Mesenchymal stem cell (in vitro differentiated cells and primary cell): ENCODE measurements at regions not wholly inside any gene's neighbourhood (a gene's known extent, or its start where the extent isn't known, plus 50 kb on each side); places are given as distances from the start of the nearest gene placed in this dataset.

ENCODE experiments used
- DNase-seq: peaks from one replicate; pipeline ENCODE4 v3.0.0-alpha.2; 2013
- H2AFZ ChIP-seq: one replicate; pipeline ENCODE4 v1.6.1; 2013; ENCODE audit warnings: low read depth, mild to moderate bottlenecking, control low read depth, inconsistent platforms, low read length, moderate library complexity
- H2AK5ac ChIP-seq: 2 replicates; pipeline ENCODE4 v1.6.1; 2013; ENCODE audit warnings: low read length, moderate library complexity, mild to moderate bottlenecking, inconsistent platforms; ENCODE audit not compliant: severe bottlenecking
- H2BK120ac ChIP-seq: one replicate; pipeline ENCODE4 v1.6.1; 2013; ENCODE audit warnings: low read depth, mild to moderate bottlenecking, inconsistent platforms, low read length, moderate library complexity
- H2BK12ac ChIP-seq, 2 experiments: one replicate each; pipeline ENCODE4 v1.6.1; 2013; ENCODE audit warnings: inconsistent platforms in 2 of 2, low read length in 2 of 2, mild to moderate bottlenecking in 2 of 2, moderate library complexity in 2 of 2, control low read depth in 1 of 2
- H2BK15ac ChIP-seq: one replicate; pipeline ENCODE4 v1.6.1; 2013; ENCODE audit warnings: mild to moderate bottlenecking, low read depth, inconsistent platforms; ENCODE audit not compliant: poor library complexity, severe bottlenecking
- H2BK5ac ChIP-seq: 2 replicates; pipeline ENCODE4 v1.6.1; 2013; ENCODE audit warnings: low read depth, mild to moderate bottlenecking, low read length, control low read depth, inconsistent platforms; ENCODE audit not compliant: poor library complexity, severe bottlenecking
- H3K14ac ChIP-seq, 2 experiments: one replicate each; pipeline ENCODE4 v1.6.1; 2013; ENCODE audit warnings: inconsistent platforms in 2 of 2, low read length in 2 of 2, control low read depth in 1 of 2, mild to moderate bottlenecking in 1 of 2, moderate library complexity in 1 of 2
- H3K18ac ChIP-seq, 2 experiments: one replicate each; pipeline ENCODE4 v1.6.1; 2013; ENCODE audit warnings: inconsistent platforms in 2 of 2, low read length in 2 of 2, control low read depth in 1 of 2, low read depth in 1 of 2, mild to moderate bottlenecking in 1 of 2
- H3K23ac ChIP-seq, 2 experiments: one replicate each; pipeline ENCODE4 v1.6.1; 2013; ENCODE audit warnings: inconsistent platforms in 2 of 2, low read length in 2 of 2, mild to moderate bottlenecking in 2 of 2, moderate library complexity in 2 of 2, control low read depth in 1 of 2
- H3K27ac ChIP-seq: 2 replicates; pipeline ENCODE4 v1.5.1; 2013; ENCODE audit warnings: mild to moderate bottlenecking, moderate library complexity, low read length, control low read depth, inconsistent platforms; ENCODE audit not compliant: poor library complexity, severe bottlenecking
- H3K27me3 ChIP-seq, 2 experiments: 2 replicates each; pipeline versions ENCODE4 v1.6.1 to v1.7.0; 2013; ENCODE audit warnings: low read length in 2 of 2, mild to moderate bottlenecking in 2 of 2, moderate library complexity in 2 of 2, control low read depth in 1 of 2, inconsistent platforms in 1 of 2; ENCODE audit not compliant: control insufficient read depth in 1 of 2, insufficient read depth in 1 of 2
- H3K36me3 ChIP-seq, 2 experiments: 2 replicates each; pipeline versions ENCODE4 v1.6.1 to v1.7.0; 2013; ENCODE audit warnings: low read length in 2 of 2, control low read depth in 1 of 2, inconsistent platforms in 1 of 2, low read depth in 1 of 2, mild to moderate bottlenecking in 1 of 2; ENCODE audit not compliant: insufficient read depth in 2 of 2, control insufficient read depth in 1 of 2
- H3K4ac ChIP-seq, 2 experiments: one replicate each; pipeline ENCODE4 v1.6.1; 2013; ENCODE audit warnings: inconsistent platforms in 2 of 2, low read length in 2 of 2, mild to moderate bottlenecking in 2 of 2, moderate library complexity in 2 of 2, control low read depth in 1 of 2, low read depth in 1 of 2
- H3K4me1 ChIP-seq: 2 replicates; pipeline ENCODE4 v1.6.1; 2013; ENCODE audit warnings: low read depth, low read length, control low read depth; ENCODE audit not compliant: control insufficient read depth, insufficient read depth
- H3K4me2 ChIP-seq: 2 replicates; pipeline ENCODE4 v1.6.1; 2013; ENCODE audit warnings: low read length, mild to moderate bottlenecking, inconsistent platforms; ENCODE audit not compliant: poor library complexity, severe bottlenecking
- H3K4me3 ChIP-seq, 2 experiments: 2 replicates each; pipeline versions ENCODE4 v1.5.1 to v1.7.0; 2013; ENCODE audit warnings: low read length in 2 of 2, mild to moderate bottlenecking in 2 of 2, control low read depth in 1 of 2, low read depth in 1 of 2; ENCODE audit not compliant: insufficient read depth in 1 of 2
- H3K79me1 ChIP-seq: replicated peaks from 2 replicates; pipeline ENCODE4 v1.6.1; 2013; ENCODE audit warnings: mild to moderate bottlenecking, control low read depth, low read length, inconsistent platforms; ENCODE audit not compliant: poor library complexity, severe bottlenecking
- H3K9ac ChIP-seq: 2 replicates; pipeline ENCODE4 v1.7.0; 2013; ENCODE audit warnings: mild to moderate bottlenecking, low read length, moderate library complexity
- H3K9me3 ChIP-seq: 2 replicates; pipeline ENCODE4 v1.7.0; 2013; ENCODE audit warnings: mild to moderate bottlenecking, low read length; ENCODE audit not compliant: control insufficient read depth
- H4K8ac ChIP-seq: one replicate; pipeline ENCODE4 v1.6.1; 2013; ENCODE audit warnings: inconsistent platforms, mild to moderate bottlenecking, low read length, moderate library complexity
- H4K91ac ChIP-seq: one replicate; pipeline ENCODE4 v1.6.1; 2013; ENCODE audit warnings: mild to moderate bottlenecking, low read length, inconsistent platforms
- WGBS: methylation state at CpG from one replicate; pipeline ENCODE4 v1.1.7; 2013; ENCODE audit warnings: mixed read lengths; 5-methylcytosine and 5-hydroxymethylcytosine counted together

GRCh38 chr13:97700306-97700848, 253.1 kb upstream of the IPO5 start:
- no peak overlapping the region for H3K27ac ChIP-seq
- H3K4ac ChIP-seq: no peak overlapping the region
- H2AFZ ChIP-seq: no peak overlapping the region
- H3K23ac ChIP-seq: no peak overlapping the region
- no peak overlapping the region for H3K4me3 ChIP-seq
- no peak for DNase-seq
- H3K79me1 ChIP-seq: no peaks in the 10 kb centered on the region
- H3K9me3 ChIP-seq: no peaks in the 10 kb centered on the region
- no peak overlapping the region for H4K8ac ChIP-seq
- no peak overlapping the region for H2BK120ac ChIP-seq
- 77% methylated on average over 4 of the region's 6 CpGs for WGBS
- H3K27me3 ChIP-seq: peaks cover 0 to 3% of the 10 kb centered on the region in 2 experiments
- no peak overlapping the region for H3K14ac ChIP-seq
- no peaks in the 10 kb centered on the region for H3K36me3 ChIP-seq
- no peak overlapping the region for H3K9ac ChIP-seq
- H3K4me2 ChIP-seq: no peak overlapping the region
- no peaks in the 10 kb centered on the region for H3K4me1 ChIP-seq
- no peak overlapping the region for H2BK12ac ChIP-seq
- H2BK5ac ChIP-seq: no peak overlapping the region
- H4K91ac ChIP-seq: no peak overlapping the region
- H3K18ac ChIP-seq: no peak overlapping the region
- no peak overlapping the region for H2BK15ac ChIP-seq
- H2AK5ac ChIP-seq: no peak overlapping the region

- Histone ChIP-seq H3K27me3 (no peaks in the 10 kb centered on the region), H2BK120ac (no peak overlapping the region), H2AFZ (no peak overlapping the region), H4K8ac (no peak overlapping the region), H3K9me3 (no peaks in the 10 kb centered on the region), H4K91ac (no peak overlapping the region), H2BK12ac (no peak overlapping the region), H2BK5ac (no peak overlapping the region), H3K23ac (no peak overlapping the region), H3K79me1 (no peaks in the 10 kb centered on the region), H3K36me3 (no peaks in the 10 kb centered on the region), H3K4me1 (no peaks in the 10 kb centered on the region), H2AK5ac (no peak overlapping the region), H3K4ac (no peak overlapping the region), H3K18ac (no peak overlapping the region), H3K9ac (no peak overlapping the region), H3K14ac (no peak overlapping the region), H3K4me3 (no peak overlapping the region), H3K27ac (no peak overlapping the region), H3K4me2 (no peak overlapping the region), H2BK15ac (no peak overlapping the region)
- no peak for DNase-seq
These were observed 250.9 kb upstream of the IPO5 start for GRCh38 chr13:97702614-97703013.

GRCh38 chr13:97710797-97711196, 242.7 kb upstream of the IPO5 start:
- Histone ChIP-seq H2AK5ac (no peak overlapping the region), H3K27me3 (no peaks in the 10 kb centered on the region), H3K18ac (no peak overlapping the region), H3K4ac (no peak overlapping the region), H3K9ac (no peak overlapping the region), H2BK5ac (no peak overlapping the region), H2BK15ac (no peak overlapping the region), H3K27ac (no peak overlapping the region), H3K14ac (no peak overlapping the region), H2AFZ (no peak overlapping the region), H2BK120ac (no peak overlapping the region), H4K8ac (no peak overlapping the region), H4K91ac (no peak overlapping the region), H3K9me3 (no peaks in the 10 kb centered on the region), H3K23ac (no peak overlapping the region), H3K79me1 (no peaks in the 10 kb centered on the region), H2BK12ac (no peak overlapping the region), H3K4me3 (no peak overlapping the region), H3K4me2 (no peak overlapping the region), H3K4me1 (no peaks in the 10 kb centered on the region), H3K36me3 (no peaks in the 10 kb centered on the region)
- DNase-seq: no peak
- 68% methylated on average over 1 of the region's 1 CpG for WGBS

- 89% methylated on average over 1 of the region's 1 CpG for WGBS
These were observed 240.7 kb upstream of the IPO5 start for GRCh38 chr13:97712770-97713169.

More at GRCh38 chr13:97712770-97713169, 240.7 kb upstream of the IPO5 start:
- Histone ChIP-seq H3K18ac (no peak overlapping the region), H3K27me3 (no peaks in the 10 kb centered on the region), H3K27ac (no peak overlapping the region), H2BK5ac (no peak overlapping the region), H4K8ac (no peak overlapping the region), H3K4ac (no peak overlapping the region), H3K9me3 (no peaks in the 10 kb centered on the region), H3K4me3 (no peak overlapping the region), H3K9ac (no peak overlapping the region), H4K91ac (no peak overlapping the region), H3K79me1 (no peaks in the 10 kb centered on the region), H3K14ac (no peak overlapping the region), H3K23ac (no peak overlapping the region), H3K36me3 (no peaks in the 10 kb centered on the region), H2AFZ (no peak overlapping the region), H2BK15ac (no peak overlapping the region), H3K4me2 (no peak overlapping the region), H2BK12ac (no peak overlapping the region), H3K4me1 (no peaks in the 10 kb centered on the region), H2AK5ac (no peak overlapping the region), H2BK120ac (no peak overlapping the region)
- DNase-seq: no peak
